WTC11 (cell line): ENCODE measurements at regions not wholly inside any gene's neighbourhood (a gene's known extent, or its start where the extent isn't known, plus 50 kb on each side); places are given as distances from the start of the nearest gene placed in this dataset.

Experiments used
- MYBL2 ChIP-seq: sonication (generic); formaldehyde crosslinking; IDR thresholded peaks from 2 replicates; pipeline ENCODE4 v1.8.1; 2023; ENCODE audit warnings: mild to moderate bottlenecking, moderate library complexity, missing genetic modification reagents
- NFATC4 ChIP-seq: fragments of 250-450 bp; sonication (Bioruptor Pico); IDR thresholded peaks from 2 replicates; pipeline ENCODE4 v1.9.0; 2021; ENCODE audit warnings: mild to moderate bottlenecking
- STAT6 ChIP-seq: sonication (generic); formaldehyde crosslinking; conservative IDR thresholded peaks from 2 replicates; pipeline ENCODE4 v1.8.1; 2023; ENCODE audit warnings: mild to moderate bottlenecking, low read depth, missing genetic modification reagents, moderate library complexity
- TF ChIP-seq, protein P1 (sequence below): fragments of 200-600 bp; IDR thresholded peaks from 2 replicates; pipeline ENCODE4 v1.8.0; 2022; ENCODE audit warnings: antibody characterized with exemption

GRCh38 chr6:88403486-88403885 is 237.3 kb upstream of the CNR1 start:
- TF ChIP-seq MYBL2 (CRISPR knock-in tag): no peak
- TF ChIP-seq, protein P1, sequence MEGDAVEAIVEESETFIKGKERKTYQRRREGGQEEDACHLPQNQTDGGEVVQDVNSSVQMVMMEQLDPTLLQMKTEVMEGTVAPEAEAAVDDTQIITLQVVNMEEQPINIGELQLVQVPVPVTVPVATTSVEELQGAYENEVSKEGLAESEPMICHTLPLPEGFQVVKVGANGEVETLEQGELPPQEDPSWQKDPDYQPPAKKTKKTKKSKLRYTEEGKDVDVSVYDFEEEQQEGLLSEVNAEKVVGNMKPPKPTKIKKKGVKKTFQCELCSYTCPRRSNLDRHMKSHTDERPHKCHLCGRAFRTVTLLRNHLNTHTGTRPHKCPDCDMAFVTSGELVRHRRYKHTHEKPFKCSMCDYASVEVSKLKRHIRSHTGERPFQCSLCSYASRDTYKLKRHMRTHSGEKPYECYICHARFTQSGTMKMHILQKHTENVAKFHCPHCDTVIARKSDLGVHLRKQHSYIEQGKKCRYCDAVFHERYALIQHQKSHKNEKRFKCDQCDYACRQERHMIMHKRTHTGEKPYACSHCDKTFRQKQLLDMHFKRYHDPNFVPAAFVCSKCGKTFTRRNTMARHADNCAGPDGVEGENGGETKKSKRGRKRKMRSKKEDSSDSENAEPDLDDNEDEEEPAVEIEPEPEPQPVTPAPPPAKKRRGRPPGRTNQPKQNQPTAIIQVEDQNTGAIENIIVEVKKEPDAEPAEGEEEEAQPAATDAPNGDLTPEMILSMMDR: no peak
- TF ChIP-seq NFATC4: no peak
- no peak for TF ChIP-seq STAT6
